ENCODE measurements at regions not wholly inside any gene's neighbourhood (a gene's known extent, or its start where the extent isn't known, plus 50 kb on each side); places are given as distances from the start of the nearest gene placed in this dataset.

DNA sequence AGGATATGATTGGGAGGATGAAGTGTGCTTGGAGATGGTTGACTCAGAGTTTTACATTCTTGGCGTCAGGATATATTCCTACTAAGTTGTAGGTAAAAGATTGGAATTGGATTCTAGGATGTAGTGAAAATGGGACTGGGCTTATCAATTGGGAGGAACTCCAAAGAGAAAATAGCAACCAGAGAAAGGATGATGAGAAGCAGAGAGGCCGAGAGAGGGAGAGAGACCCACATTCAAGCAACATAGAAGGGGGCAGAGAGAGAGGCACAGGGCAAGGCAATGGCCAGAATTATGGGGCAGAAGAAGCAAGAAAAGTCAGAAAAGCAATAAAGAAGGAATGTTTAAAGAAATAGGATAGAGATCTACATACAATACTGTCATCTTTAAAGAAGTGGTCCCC, 217.9 kb upstream of the ACTBL2 start:
- Histone ChIP-seq H3K4me3 (no peak overlapping the region), H3K27ac (no peak overlapping the region), H3K27me3 (no peaks in the 10 kb centered on the region), H3K36me3 (no peaks in the 10 kb centered on the region), H3K9me3 (no peaks in the 10 kb centered on the region), H3K4me1 (peaks cover 0 to under 1% of the 10 kb centered on the region in 2 donors)
- intact Hi-C loops (cut with DNase I; ENCODE audit: low total_unique reads) = no loop called here
- DNase-seq (ENCODE audit: low spot score in 2 of 2) = no peak
- TF ChIP-seq POLR2A (IDR thresholded peaks at IDR 0.05) = no peak
- no peak for TF ChIP-seq CTCF (IDR thresholded peaks at IDR 0.05)

GRCh38 chr5:57700072-57700471, 217.5 kb upstream of the ACTBL2 start:
- no peaks in the 10 kb centered on the region for H3K9me3 ChIP-seq
- no peak for TF ChIP-seq POLR2A (IDR thresholded peaks at IDR 0.05)
- TF ChIP-seq POLR2AphosphoS5 (IDR thresholded peaks at IDR 0.05) = no peak
- no peak for TF ChIP-seq CTCF (IDR thresholded peaks at IDR 0.05)
- H3K4me3 ChIP-seq = no peak overlapping the region
- no peaks in the 10 kb centered on the region for H3K27me3 ChIP-seq
- intact Hi-C loops (cut with DNase I; ENCODE audit: low total_unique reads) = no loop called here
- no peak overlapping the region for H3K27ac ChIP-seq
- no peaks in the 10 kb centered on the region for H3K36me3 ChIP-seq
- no peak for DNase-seq (ENCODE audit: low spot score in 2 of 2)
- peaks cover 0 to 5% of the 10 kb centered on the region in 2 donors for H3K4me1 ChIP-seq

- TF ChIP-seq POLR2AphosphoS5 (IDR thresholded peaks at IDR 0.05) = no peak
- TF ChIP-seq CTCF (IDR thresholded peaks at IDR 0.05) = no peak
- no peak for TF ChIP-seq POLR2A (IDR thresholded peaks at IDR 0.05)
- Histone ChIP-seq H3K27me3 (no peaks in the 10 kb centered on the region), H3K36me3 (no peaks in the 10 kb centered on the region), H3K9me3 (no peaks in the 10 kb centered on the region), H3K27ac (peak overlapping the region; percentile 14 to 62), H3K4me1 (peaks cover 2 to 7% of the 10 kb centered on the region in 2 donors), H3K4me3 (no peak overlapping the region)
- intact Hi-C loops (cut with DNase I; ENCODE audit: low total_unique reads) = no loop called here
- no peak for DNase-seq (ENCODE audit: low spot score in 2 of 2)
Observed at GRCh38 chr5:57698802-57699201, 216.2 kb upstream of the ACTBL2 start.

DNA sequence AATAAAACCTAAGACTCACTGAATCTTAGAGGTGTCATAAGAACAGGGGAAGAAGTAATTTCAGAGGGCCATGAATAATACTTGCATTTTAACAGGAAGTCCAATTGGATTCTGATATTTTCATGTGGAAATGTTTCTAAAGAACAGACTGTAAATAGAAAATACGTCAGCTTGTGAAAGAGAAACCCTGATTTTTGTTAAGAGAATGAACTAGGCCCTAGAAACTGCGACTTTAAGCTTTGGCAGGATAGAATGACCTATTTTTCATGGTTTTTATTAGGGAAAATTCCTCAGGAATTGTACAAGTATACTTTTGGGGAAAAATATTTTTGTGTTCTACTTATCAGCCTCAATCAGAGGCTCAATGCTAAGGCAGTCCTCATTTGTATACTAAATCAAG, 215.5 kb upstream of the ACTBL2 start:
- Histone ChIP-seq H3K36me3 (no peaks in the 10 kb centered on the region), H3K4me1 (peaks cover 2 to 7% of the 10 kb centered on the region in 2 donors)

More for the DNA sequence above, 215.5 kb upstream of the ACTBL2 start:
- Histone ChIP-seq H3K27ac (peak overlapping the region; percentile 68 to 73), H3K27me3 (no peaks in the 10 kb centered on the region), H3K9me3 (no peaks in the 10 kb centered on the region), H3K4me3 (no peak overlapping the region)
- no peak for DNase-seq (ENCODE audit: low spot score in 2 of 2)
- intact Hi-C loops (cut with DNase I; ENCODE audit: low total_unique reads) = no loop called here
- no peak for TF ChIP-seq POLR2AphosphoS5 (IDR thresholded peaks at IDR 0.05)
- TF ChIP-seq POLR2A (IDR thresholded peaks at IDR 0.05) = no peak
- no peak for TF ChIP-seq CTCF (IDR thresholded peaks at IDR 0.05)

Measured in breast epithelium (tissue), 4 donors.